GM19043 (cell line): ENCODE measurements at regions not wholly inside any gene's neighbourhood (a gene's known extent, or its start where the extent isn't known, plus 50 kb on each side); places are given as distances from the start of the nearest gene placed in this dataset.
"Not testable (repeated sequence)": the region's sequence is repeated elsewhere in the genome, so short reads cannot be mapped to it uniquely, and the experiment has no call there.

ENCODE experiments used
- ATAC-seq: cut with Tn5 transposase; IDR thresholded peaks from one replicate; pipeline ENCODE4 v1.9.1; 2021; ENCODE audit warnings: low read depth; ENCODE audit not compliant: unreplicated experiment

GRCh38 chr16:52386694-52387093 lies 160.2 kb downstream of the TOX3 start:
- no peak for ATAC-seq

- ATAC-seq = no peak
Measured at GRCh38 chr16:52384378-52384777, 162.6 kb downstream of the TOX3 start.

GRCh38 chr16:52383640-52384292 lies 163.2 kb downstream of the TOX3 start:
- no peak for ATAC-seq

GRCh38 chr16:52383119-52383518 lies 163.8 kb downstream of the TOX3 start:
- no peak for ATAC-seq

- ATAC-seq = no peak
Measured at GRCh38 chr16:52379551-52379950, 167.4 kb downstream of the TOX3 start.

- no peak for ATAC-seq
Measured at GRCh38 chr16:52376676-52377280, 170.2 kb downstream of the TOX3 start.

GRCh38 chr16:52372313-52372712 lies 174.6 kb downstream of the TOX3 start:
- ATAC-seq = no peak

- ATAC-seq = no peak
Measured at GRCh38 chr16:52368859-52369258, 178.1 kb downstream of the TOX3 start.

GRCh38 chr16:52367821-52368220 lies 179.1 kb downstream of the TOX3 start:
- no peak for ATAC-seq

- ATAC-seq = no peak
Measured at GRCh38 chr16:52366983-52367382, 180.0 kb downstream of the TOX3 start.

GRCh38 chr16:52364500-52364899 lies 182.4 kb downstream of the TOX3 start:
- ATAC-seq = no peak

GRCh38 chr16:52363082-52363481 lies 183.9 kb downstream of the TOX3 start:
- no peak for ATAC-seq

- ATAC-seq = no peak
Measured at GRCh38 chr16:52357711-52358110, 189.2 kb downstream of the TOX3 start.

- ATAC-seq = no peak
Measured at GRCh38 chr16:52353249-52353648, 193.7 kb downstream of the TOX3 start.

- no peak for ATAC-seq
Measured at GRCh38 chr16:52351451-52351850, 195.5 kb downstream of the TOX3 start.

- ATAC-seq = no peak
Measured at GRCh38 chr16:52350031-52350642, 196.8 kb downstream of the TOX3 start.

- ATAC-seq = no peak
Measured at GRCh38 chr16:52346709-52347108, 200.2 kb downstream of the TOX3 start.

- not testable (repeated sequence) for ATAC-seq
Measured at GRCh38 chr16:52333673-52334072, 213.3 kb downstream of the TOX3 start.

GRCh38 chr16:52320930-52321439 lies 226.0 kb downstream of the TOX3 start:
- ATAC-seq = no peak

GRCh38 chr16:52318302-52319009 lies 228.5 kb downstream of the TOX3 start:
- ATAC-seq = no peak

GRCh38 chr16:52316241-52316640 lies 230.7 kb downstream of the TOX3 start:
- ATAC-seq = no peak
